ENCODE measurements at regions not wholly inside any gene's neighbourhood (a gene's known extent, or its start where the extent isn't known, plus 50 kb on each side); places are given as distances from the start of the nearest gene placed in this dataset.

- TF ChIP-seq CTCF (conservative IDR thresholded peaks at IDR 0.05) = no peak
- TF ChIP-seq ZFX (IDR thresholded peaks at IDR 0.05) = no peak
Measured at GRCh38 chr6:119436583-119436982, 87.0 kb upstream of the MAN1A1 start.

All from C4-2B (cell line).